SK-N-SH treated with all-trans-retinoic acid at 6 μM for 48 hours (cell line): ENCODE measurements at regions not wholly inside any gene's neighbourhood (a gene's known extent, or its start where the extent isn't known, plus 50 kb on each side); places are given as distances from the start of the nearest gene placed in this dataset.

Experiments used
- ATAC-seq: fragments of 200-7000 bp; cut with Tn5 transposase; 3 replicates; pipeline ENCODE4 v1.9.1; 2020; ENCODE audit warnings: mild to moderate bottlenecking, moderate library complexity
- ARNTL ChIP-seq: fragments of 450-650 bp; formaldehyde crosslinking; IDR thresholded peaks from 2 replicates; pipeline ENCODE4 v1.5.0; 2020; ENCODE audit warnings: low read depth, mild to moderate bottlenecking, moderate library complexity, borderline replicate concordance
- BACH2 ChIP-seq: fragments of 250-450 bp; sonication (Bioruptor Pico); IDR thresholded peaks from 2 replicates; pipeline ENCODE4 v1.9.0; 2021; ENCODE audit warnings: mild to moderate bottlenecking, borderline replicate concordance
- CSDC2 ChIP-seq: fragments of 250-450 bp; sonication (Bioruptor Pico); IDR thresholded peaks from 2 replicates; pipeline ENCODE4 v1.5.0; 2020; ENCODE audit warnings: mild to moderate bottlenecking, moderate library complexity
- ESRRG ChIP-seq: fragments of 250-450 bp; sonication (Bioruptor Pico); IDR thresholded peaks from 2 replicates; pipeline ENCODE4 v1.6.1; 2021; ENCODE audit warnings: mild to moderate bottlenecking
- GLIS3 ChIP-seq: fragments of 250-450 bp; sonication (Bioruptor Pico); IDR thresholded peaks from 2 replicates; pipeline ENCODE4 v1.5.0; 2020; ENCODE audit warnings: mild to moderate bottlenecking, moderate library complexity
- ISL1 ChIP-seq: fragments of 250-450 bp; sonication (Bioruptor Pico); IDR thresholded peaks from 2 replicates; pipeline ENCODE4 v2.1.2; 2022; ENCODE audit warnings: mild to moderate bottlenecking, moderate library complexity
- OSR1 ChIP-seq: fragments of 250-450 bp; sonication (Bioruptor Pico); IDR thresholded peaks from 2 replicates; pipeline ENCODE4 v1.8.0; 2022; ENCODE audit warnings: moderate library complexity, mild to moderate bottlenecking, inconsistent platforms
- PATZ1 ChIP-seq: fragments of 250-450 bp; sonication (Bioruptor Pico); IDR thresholded peaks from 2 replicates; pipeline ENCODE4 v1.8.0; 2020; ENCODE audit warnings: mild to moderate bottlenecking, moderate library complexity, borderline replicate concordance
- POU6F1 ChIP-seq: fragments of 250-450 bp; sonication (Bioruptor Pico); IDR thresholded peaks from 2 replicates; pipeline ENCODE4 v1.8.0; 2021; ENCODE audit warnings: low read depth, mild to moderate bottlenecking, moderate library complexity, borderline replicate concordance
- PPARA ChIP-seq: fragments of 250-450 bp; sonication (Bioruptor Pico); IDR thresholded peaks from 2 replicates; pipeline ENCODE4 v1.5.0; 2020; ENCODE audit warnings: mild to moderate bottlenecking, borderline replicate concordance
- RARB ChIP-seq: fragments of 250-450 bp; sonication (Bioruptor Pico); IDR thresholded peaks from 2 replicates; pipeline ENCODE4 v1.8.0; 2021; ENCODE audit warnings: mild to moderate bottlenecking, moderate library complexity
- SNAI2 ChIP-seq: fragments of 250-450 bp; sonication (Bioruptor Pico); IDR thresholded peaks from 2 replicates; pipeline ENCODE4 v1.5.0; 2020; ENCODE audit warnings: mild to moderate bottlenecking, moderate library complexity
- TCF4 ChIP-seq: fragments of 250-450 bp; sonication (Bioruptor Pico); IDR thresholded peaks from 2 replicates; pipeline ENCODE4 v1.8.0; 2021; ENCODE audit warnings: mild to moderate bottlenecking, moderate library complexity, borderline replicate concordance
- TOX ChIP-seq: fragments of 250-450 bp; sonication (Bioruptor Pico); IDR thresholded peaks from 2 replicates; pipeline ENCODE4 v1.8.0; 2021; ENCODE audit warnings: mild to moderate bottlenecking, moderate library complexity, borderline replicate concordance
- TSHZ2 ChIP-seq: fragments of 250-450 bp; sonication (Bioruptor Pico); IDR thresholded peaks from 2 replicates; pipeline ENCODE4 v1.5.0; 2020; ENCODE audit warnings: mild to moderate bottlenecking, moderate library complexity
- ZFP3 ChIP-seq: fragments of 250-450 bp; sonication (Bioruptor Pico); IDR thresholded peaks from 2 replicates; pipeline ENCODE4 v1.5.0; 2020; ENCODE audit warnings: mild to moderate bottlenecking, moderate library complexity
- ZFP30 ChIP-seq: fragments of 450-650 bp; formaldehyde crosslinking; IDR thresholded peaks from 2 replicates; pipeline ENCODE4 v1.5.0; 2022; ENCODE audit warnings: mild to moderate bottlenecking, moderate library complexity
- ZNF565 ChIP-seq: fragments of 450-650 bp; formaldehyde crosslinking; conservative IDR thresholded peaks from 2 replicates; pipeline ENCODE4 v1.5.0; 2020; ENCODE audit warnings: low read depth, mild to moderate bottlenecking, moderate library complexity
- ZNF70 ChIP-seq: fragments of 450-650 bp; formaldehyde crosslinking; IDR thresholded peaks from 2 replicates; pipeline ENCODE4 v1.5.0; 2020; ENCODE audit warnings: mild to moderate bottlenecking, moderate library complexity
- ZNF8 ChIP-seq: fragments of 450-650 bp; formaldehyde crosslinking; IDR thresholded peaks from 2 replicates; pipeline ENCODE4 v1.5.0; 2020; ENCODE audit warnings: mild to moderate bottlenecking, moderate library complexity

DNA sequence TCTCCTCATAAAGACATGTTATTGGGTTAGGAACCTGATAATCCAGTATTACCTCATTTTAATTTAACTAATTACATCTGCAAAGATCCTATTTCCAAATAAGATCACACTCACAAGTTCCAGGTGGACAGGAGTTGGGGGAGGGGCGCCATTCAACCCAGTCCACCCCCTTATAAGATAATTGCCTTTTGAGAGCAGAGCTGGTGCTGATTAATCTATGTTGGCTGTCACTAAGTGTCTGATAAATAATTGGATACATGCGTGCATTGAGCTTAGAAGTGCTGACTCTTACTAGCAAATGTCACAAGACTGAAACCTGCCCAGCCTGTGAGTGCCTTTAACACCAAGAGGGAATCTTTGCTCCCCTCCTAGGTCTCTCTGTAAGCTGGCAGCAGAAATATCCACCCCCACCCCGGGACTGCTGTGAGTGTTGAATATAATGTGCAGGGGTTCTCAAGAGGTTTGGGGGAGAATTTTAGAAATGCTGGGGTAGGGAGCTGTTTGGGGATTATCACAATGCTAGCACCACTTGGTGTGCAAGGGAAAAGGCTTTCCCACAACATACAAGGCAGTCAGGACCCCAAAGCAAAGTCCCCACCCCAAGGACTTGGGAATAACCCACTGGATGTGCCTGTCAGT is 87.5 kb downstream of the ANKRD60 start:
- TF ChIP-seq ISL1: no peak
- TF ChIP-seq GLIS3 (CRISPR knock-in tag): no peak
- no peak for TF ChIP-seq ZNF8 (CRISPR knock-in tag)
- no peak for TF ChIP-seq CSDC2 (CRISPR knock-in tag)
- no peak for TF ChIP-seq TSHZ2 (CRISPR knock-in tag)
- TF ChIP-seq RARB: no peak
- no peak for TF ChIP-seq SNAI2 (CRISPR knock-in tag)
- TF ChIP-seq, all 23 proteins: peak for 0
- no peak for ATAC-seq

DNA sequence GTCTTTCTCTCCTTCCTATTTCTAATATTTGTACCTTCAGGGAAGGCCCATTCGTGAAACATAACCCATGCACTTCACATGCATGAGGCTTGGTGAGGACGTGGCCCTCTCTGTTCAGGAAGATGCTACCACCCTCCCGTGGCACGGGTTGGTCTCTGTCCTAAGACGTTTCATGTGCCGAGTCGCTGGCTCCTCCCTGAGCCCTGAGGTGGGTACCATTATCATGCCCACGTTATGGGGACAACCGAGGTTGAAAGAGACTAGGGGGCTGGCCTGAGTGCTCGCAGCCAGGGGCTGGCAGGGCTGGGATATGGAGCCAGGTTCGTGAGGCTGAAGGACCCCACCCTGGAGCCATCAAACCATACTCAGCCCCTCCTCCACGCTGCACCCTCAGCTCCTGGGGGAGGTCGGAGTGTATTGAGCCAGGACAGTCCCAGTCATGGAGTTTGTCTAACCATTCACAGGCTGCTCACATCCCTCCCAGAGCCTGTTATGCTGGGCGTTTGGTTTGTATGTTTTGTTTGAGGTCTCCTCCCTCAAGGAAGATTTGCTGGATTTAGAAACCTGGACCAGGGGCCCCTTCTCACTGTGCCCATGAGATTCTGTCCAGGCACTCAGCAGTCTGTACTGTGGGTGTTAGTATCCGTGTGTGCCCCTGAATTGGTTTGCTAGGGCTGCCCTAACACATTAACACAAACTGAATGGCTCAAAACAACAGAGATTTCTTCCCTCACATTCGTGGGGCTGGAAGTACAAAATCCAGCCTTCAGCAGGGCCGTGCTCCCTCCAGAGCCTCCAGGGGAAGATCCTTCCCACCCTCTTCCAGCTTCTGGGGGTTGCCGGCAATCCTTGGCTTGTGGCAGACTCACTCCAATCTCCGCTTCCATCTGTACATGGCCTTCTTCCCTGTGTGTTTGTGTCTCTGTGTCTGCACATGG is 88.3 kb downstream of the ANKRD60 start:
- TF ChIP-seq ARNTL (CRISPR knock-in tag) (no peak), ESRRG (CRISPR knock-in tag) (no peak), TOX (no peak), ZNF70 (CRISPR knock-in tag) (no peak)
- no peak for ATAC-seq

GRCh38 chr20:58138395-58138794 is 90.1 kb downstream of the ANKRD60 start:
- ATAC-seq: no peak
- TF ChIP-seq TOX (no peak), CSDC2 (CRISPR knock-in tag) (no peak), ZNF565 (CRISPR knock-in tag) (no peak), BACH2 (CRISPR knock-in tag) (no peak), OSR1 (CRISPR knock-in tag) (no peak), ARNTL (CRISPR knock-in tag) (no peak), GLIS3 (CRISPR knock-in tag) (no peak), POU6F1 (CRISPR knock-in tag) (no peak), ESRRG (CRISPR knock-in tag) (no peak), PPARA (no peak), RARB (no peak), ZFP3 (no peak), ISL1 (no peak), TCF4 (CRISPR knock-in tag) (no peak), ZNF70 (CRISPR knock-in tag) (no peak), ZNF8 (CRISPR knock-in tag) (no peak), PATZ1 (CRISPR knock-in tag) (no peak), SNAI2 (CRISPR knock-in tag) (no peak), ZFP30 (no peak), TSHZ2 (CRISPR knock-in tag) (no peak)
